ENCODE measurements at regions not wholly inside any gene's neighbourhood (a gene's known extent, or its start where the extent isn't known, plus 50 kb on each side); places are given as distances from the start of the nearest gene placed in this dataset.
"Not testable (repeated sequence)": the region's sequence is repeated elsewhere in the genome, so short reads cannot be mapped to it uniquely, and the experiment has no call there.

DNA sequence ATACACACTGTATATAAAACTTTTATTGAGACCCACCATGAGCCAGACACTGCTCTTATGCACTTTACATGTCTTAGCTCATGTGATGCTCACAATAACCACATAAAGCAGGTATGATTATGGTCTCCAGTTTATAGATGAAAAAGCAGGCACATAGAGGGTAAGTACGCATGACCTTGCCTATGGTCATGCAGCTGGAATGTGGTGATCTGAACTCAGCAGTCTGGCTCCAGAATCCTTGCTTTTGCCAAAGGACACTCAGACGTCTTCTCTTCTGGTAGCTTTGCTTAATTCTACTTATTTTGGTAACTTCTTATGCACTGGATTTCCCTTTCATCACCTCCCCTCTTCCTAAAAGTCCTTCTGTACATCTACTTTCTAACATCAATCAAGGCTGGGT lies 103.3 kb upstream of the CRY1 start:
- no peaks in the 10 kb centered on the region for H3K36me3 ChIP-seq (ENCODE audit: insufficient read depth)
- 48% methylated on average over 2 of the region's 2 CpGs for whole genome bisulfite sequencing
- H3K4me1 ChIP-seq (ENCODE audit: insufficient read depth): no peaks in the 10 kb centered on the region
- no peak overlapping the region for H3K4me3 ChIP-seq (ENCODE audit: low read depth, low read length)
- no peak overlapping the region for H3K27ac ChIP-seq (ENCODE audit: low read depth)
- no peak for DNase-seq (ENCODE audit: extremely low spot score)

GRCh38 chr12:107200394-107200793 lies 107.0 kb upstream of the CRY1 start:
- H3K27ac ChIP-seq (ENCODE audit: low read depth): no peak overlapping the region
- DNase-seq (ENCODE audit: extremely low spot score): no peak
- WGBS: 36% methylated on average over 1 of the region's 1 CpG

DNA sequence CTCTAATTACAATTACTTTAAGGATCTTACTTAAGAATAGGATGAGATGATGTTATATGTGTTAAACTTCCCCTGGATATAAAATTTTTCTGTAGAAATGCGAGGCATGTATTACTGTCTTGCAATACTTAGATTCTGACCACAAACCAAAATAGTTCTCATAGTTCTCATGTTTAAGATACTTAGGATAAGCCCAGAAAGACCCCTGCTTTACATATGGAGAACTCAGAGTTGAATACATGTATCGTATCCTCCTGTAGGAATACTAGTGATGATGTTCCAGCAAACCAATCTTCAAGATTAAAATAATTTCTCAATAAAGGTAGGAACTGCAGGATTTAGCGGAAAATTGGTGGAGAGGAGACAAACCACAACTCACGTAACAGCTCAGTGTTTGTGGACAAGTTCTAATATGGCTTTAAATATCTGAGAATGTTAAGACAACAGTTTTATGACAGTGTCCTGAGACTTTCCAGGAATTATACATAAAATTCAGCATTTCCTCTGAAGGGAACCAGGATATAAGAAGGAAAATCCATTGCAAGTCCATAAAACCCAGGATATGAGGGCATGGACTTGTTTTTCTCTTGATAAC lies 114.7 kb upstream of the CRY1 start:
- no peak overlapping the region for H3K27ac ChIP-seq (ENCODE audit: low read depth)
- no peaks in the 10 kb centered on the region for H3K36me3 ChIP-seq (ENCODE audit: insufficient read depth)
- H3K4me3 ChIP-seq (ENCODE audit: low read depth, low read length): no peak overlapping the region
- H3K4me1 ChIP-seq (ENCODE audit: insufficient read depth): no peaks in the 10 kb centered on the region
- 43% methylated on average over 4 of the region's 4 CpGs for WGBS
- DNase-seq (ENCODE audit: extremely low spot score): no peak

More at GRCh38 chr12:107200394-107200793, 107.0 kb upstream of the CRY1 start:
- no peak overlapping the region for H3K4me3 ChIP-seq (ENCODE audit: low read depth, low read length)
- no peaks in the 10 kb centered on the region for H3K36me3 ChIP-seq (ENCODE audit: insufficient read depth)
- no peaks in the 10 kb centered on the region for H3K4me1 ChIP-seq (ENCODE audit: insufficient read depth)

- 88% methylated on average over 7 of the region's 7 CpGs for WGBS
- not testable (repeated sequence) for H3K4me3 ChIP-seq (ENCODE audit: low read depth, low read length); H3K4me1 ChIP-seq (ENCODE audit: insufficient read depth); H3K36me3 ChIP-seq (ENCODE audit: insufficient read depth); DNase-seq (ENCODE audit: extremely low spot score); H3K27ac ChIP-seq (ENCODE audit: low read depth)
Observed at GRCh38 chr12:107209700-107210099, 116.4 kb upstream of the CRY1 start.

GRCh38 chr12:107214373-107214773 lies 121.0 kb upstream of the CRY1 start:
- not testable (repeated sequence) for H3K27ac ChIP-seq (ENCODE audit: low read depth); H3K36me3 ChIP-seq (ENCODE audit: insufficient read depth); H3K4me1 ChIP-seq (ENCODE audit: insufficient read depth); DNase-seq (ENCODE audit: extremely low spot score); H3K4me3 ChIP-seq (ENCODE audit: low read depth, low read length)
- 45% methylated on average over 3 of the region's 3 CpGs for WGBS

DNA sequence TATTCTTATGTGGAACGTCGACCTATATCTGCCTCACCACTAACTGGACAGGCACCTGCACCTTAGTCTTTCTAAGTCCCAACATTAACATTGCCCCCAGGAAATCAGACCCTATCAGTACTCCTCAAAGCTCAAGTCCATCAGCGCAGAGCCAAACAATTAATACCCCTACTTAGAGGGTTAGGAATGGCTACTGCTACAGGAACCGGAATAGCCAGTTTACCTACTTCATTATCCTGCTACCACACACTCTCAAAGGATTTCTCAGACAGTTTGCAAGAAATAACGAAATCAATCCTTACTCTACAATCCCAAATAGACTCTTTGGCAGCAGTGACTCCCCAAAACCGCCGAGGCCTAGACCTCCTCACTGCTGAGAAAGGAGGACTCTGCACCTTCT lies 123.1 kb upstream of the CRY1 start:
- not testable (repeated sequence) for DNase-seq (ENCODE audit: extremely low spot score)
- WGBS: 84% methylated on average over 7 of the region's 7 CpGs

DNA sequence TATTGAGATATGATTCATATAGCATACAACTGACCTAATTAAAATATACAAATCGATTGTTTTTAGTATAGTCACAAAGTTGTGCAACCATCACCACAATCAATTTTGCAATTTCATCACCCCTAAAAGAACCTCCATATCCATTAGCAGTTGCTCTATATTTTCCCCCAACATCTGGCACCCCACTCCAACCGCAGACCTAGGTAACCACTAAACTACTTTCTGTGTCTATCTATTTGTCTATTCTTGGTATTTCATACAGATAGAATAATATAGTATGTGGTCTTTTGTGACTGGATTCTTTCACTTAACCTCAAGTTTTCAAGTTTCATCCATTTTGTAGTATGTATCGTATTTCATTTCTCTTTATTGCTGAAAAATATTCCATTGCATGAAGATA lies 126.0 kb upstream of the CRY1 start:
- no peaks in the 10 kb centered on the region for H3K36me3 ChIP-seq (ENCODE audit: insufficient read depth)
- no peak for DNase-seq (ENCODE audit: extremely low spot score)

More for the DNA sequence above, 123.1 kb upstream of the CRY1 start:
- H3K4me1 ChIP-seq (ENCODE audit: insufficient read depth); H3K27ac ChIP-seq (ENCODE audit: low read depth); H3K4me3 ChIP-seq (ENCODE audit: low read depth, low read length); H3K36me3 ChIP-seq (ENCODE audit: insufficient read depth): not testable (repeated sequence)

GRCh38 chr12:107221913-107222312 lies 128.6 kb upstream of the CRY1 start:
- Histone ChIP-seq H3K4me1 (ENCODE audit: insufficient read depth) (no peaks in the 10 kb centered on the region), H3K4me3 (ENCODE audit: low read depth, low read length) (no peak overlapping the region), H3K36me3 (ENCODE audit: insufficient read depth) (no peaks in the 10 kb centered on the region), H3K27ac (ENCODE audit: low read depth) (no peak overlapping the region)
- no peak for DNase-seq (ENCODE audit: extremely low spot score)

More for the DNA sequence above, 126.0 kb upstream of the CRY1 start:
- Histone ChIP-seq H3K4me3 (ENCODE audit: low read depth, low read length) (no peak overlapping the region), H3K27ac (ENCODE audit: low read depth) (no peak overlapping the region), H3K4me1 (ENCODE audit: insufficient read depth) (no peaks in the 10 kb centered on the region)
- 89% methylated on average over 3 of the region's 3 CpGs for WGBS

GRCh38 chr12:107223821-107224220 lies 130.5 kb upstream of the CRY1 start:
- 49% methylated on average over 5 of the region's 5 CpGs for WGBS

DNA sequence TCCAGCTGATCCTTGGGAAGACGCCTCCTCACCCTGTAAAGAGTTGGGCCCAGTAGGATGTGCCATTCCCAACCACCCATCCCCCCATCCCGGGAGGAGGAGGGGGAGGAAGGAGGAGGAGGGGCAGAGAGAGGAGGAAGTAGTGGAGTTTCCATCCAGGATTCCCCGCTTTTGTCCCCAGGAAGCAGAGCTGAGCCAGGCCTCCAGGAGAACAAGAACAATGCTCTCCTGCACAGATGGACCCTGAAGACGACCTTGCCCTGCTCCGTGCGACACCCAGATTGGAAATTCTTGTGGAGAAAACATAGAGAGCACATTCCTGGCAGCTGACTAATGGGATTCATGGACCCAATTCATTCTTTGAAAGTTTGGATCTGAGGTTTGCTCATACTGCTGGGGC lies 132.3 kb upstream of the CRY1 start:
- 50% methylated on average over 6 of the region's 6 CpGs for WGBS
- Histone ChIP-seq H3K4me1 (ENCODE audit: insufficient read depth) (no peaks in the 10 kb centered on the region), H3K4me3 (ENCODE audit: low read depth, low read length) (no peak overlapping the region), H3K27ac (ENCODE audit: low read depth) (no peak overlapping the region), H3K36me3 (ENCODE audit: insufficient read depth) (no peaks in the 10 kb centered on the region)
- no peak for DNase-seq (ENCODE audit: extremely low spot score)

More at GRCh38 chr12:107223821-107224220, 130.5 kb upstream of the CRY1 start:
- Histone ChIP-seq H3K36me3 (ENCODE audit: insufficient read depth) (no peaks in the 10 kb centered on the region), H3K4me1 (ENCODE audit: insufficient read depth) (no peaks in the 10 kb centered on the region), H3K4me3 (ENCODE audit: low read depth, low read length) (no peak overlapping the region), H3K27ac (ENCODE audit: low read depth) (no peak overlapping the region)
- no peak for DNase-seq (ENCODE audit: extremely low spot score)

- no peak for DNase-seq (ENCODE audit: extremely low spot score)
- Histone ChIP-seq H3K4me1 (ENCODE audit: insufficient read depth) (no peaks in the 10 kb centered on the region), H3K36me3 (ENCODE audit: insufficient read depth) (no peaks in the 10 kb centered on the region), H3K27ac (ENCODE audit: low read depth) (no peak overlapping the region), H3K4me3 (ENCODE audit: low read depth, low read length) (no peak overlapping the region)
- WGBS: 48% methylated on average over 2 of the region's 2 CpGs
Observed at GRCh38 chr12:107226126-107226525, 132.8 kb upstream of the CRY1 start.

DNA sequence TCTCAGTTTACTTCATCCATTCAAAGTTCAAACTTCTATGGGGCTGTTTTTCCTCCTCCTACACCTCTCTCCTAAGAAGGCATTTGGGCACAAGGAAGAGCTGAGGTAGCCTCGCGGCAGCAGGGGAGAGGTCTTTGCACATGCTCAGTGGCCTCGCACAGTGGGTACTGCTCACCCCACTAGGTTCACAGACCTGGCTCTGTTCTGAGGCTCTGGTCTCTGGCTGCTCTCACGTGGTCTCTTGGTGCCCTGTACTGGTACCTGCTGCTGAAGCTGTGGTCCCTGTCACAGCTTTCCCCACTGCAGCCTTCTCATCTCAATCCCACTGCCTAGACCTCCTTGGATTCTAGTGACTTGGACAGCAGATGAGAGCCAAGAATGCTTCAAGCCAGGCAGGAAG lies 134.7 kb upstream of the CRY1 start:
- 55% methylated on average over 4 of the region's 4 CpGs for WGBS
- no peaks in the 10 kb centered on the region for H3K36me3 ChIP-seq (ENCODE audit: insufficient read depth)
- no peak overlapping the region for H3K4me3 ChIP-seq (ENCODE audit: low read depth, low read length)
- no peaks in the 10 kb centered on the region for H3K4me1 ChIP-seq (ENCODE audit: insufficient read depth)
- no peak for DNase-seq (ENCODE audit: extremely low spot score)
- H3K27ac ChIP-seq (ENCODE audit: low read depth): no peak overlapping the region

DNA sequence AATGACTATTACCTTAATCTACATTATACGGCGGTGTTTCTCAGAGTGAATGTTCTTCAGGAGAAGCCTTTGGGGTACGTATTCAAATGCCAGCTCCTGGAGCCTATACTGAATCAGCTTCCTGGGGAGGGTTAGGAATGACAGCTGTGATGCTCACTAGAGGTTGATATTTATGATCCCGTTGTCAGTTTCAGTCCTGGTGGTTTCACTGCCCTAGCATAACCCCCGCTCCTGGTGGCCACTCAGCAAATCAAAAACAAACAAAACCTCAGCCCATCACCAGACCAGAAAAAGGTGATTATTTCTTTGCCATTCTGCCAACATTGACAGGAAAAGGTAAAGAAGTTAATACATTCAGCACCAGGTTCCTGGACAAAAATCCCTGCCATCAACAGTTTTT lies 136.5 kb upstream of the CRY1 start:
- H3K4me3 ChIP-seq (ENCODE audit: low read depth, low read length): no peak overlapping the region
- no peaks in the 10 kb centered on the region for H3K4me1 ChIP-seq (ENCODE audit: insufficient read depth)
- WGBS: 67% methylated on average over 5 of the region's 5 CpGs
- H3K36me3 ChIP-seq (ENCODE audit: insufficient read depth): no peaks in the 10 kb centered on the region
- no peak for DNase-seq (ENCODE audit: extremely low spot score)
- H3K27ac ChIP-seq (ENCODE audit: low read depth): no peak overlapping the region

- 90% methylated on average over 11 of the region's 11 CpGs for WGBS
- no peaks in the 10 kb centered on the region for H3K36me3 ChIP-seq (ENCODE audit: insufficient read depth)
- H3K27ac ChIP-seq (ENCODE audit: low read depth): no peak overlapping the region
- DNase-seq (ENCODE audit: extremely low spot score): no peak
- H3K4me3 ChIP-seq (ENCODE audit: low read depth, low read length): no peak overlapping the region
- no peaks in the 10 kb centered on the region for H3K4me1 ChIP-seq (ENCODE audit: insufficient read depth)
Observed at GRCh38 chr12:107231303-107231702, 138.0 kb upstream of the CRY1 start.

DNA sequence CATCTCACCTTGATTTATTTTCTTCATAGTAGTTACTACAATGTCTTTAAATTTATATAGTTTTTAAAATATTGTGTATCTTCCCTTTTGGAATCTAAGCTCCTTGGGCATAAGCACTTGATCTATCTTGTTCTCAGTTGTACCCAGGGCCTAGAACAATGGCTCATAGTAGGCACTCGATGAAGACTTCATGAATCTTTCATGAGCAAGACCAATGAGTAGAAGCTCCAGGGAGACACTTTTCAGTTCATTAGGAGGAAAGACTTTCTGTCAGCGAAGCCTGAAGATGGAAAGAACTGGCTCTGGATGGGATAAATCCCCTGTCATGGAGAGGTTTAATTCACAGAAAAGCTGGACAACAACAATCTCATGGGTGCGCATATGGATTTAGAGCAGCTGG lies 140.2 kb upstream of the CRY1 start:
- DNase-seq (ENCODE audit: extremely low spot score): no peak
- 83% methylated on average over 3 of the region's 3 CpGs for WGBS
- Histone ChIP-seq H3K36me3 (ENCODE audit: insufficient read depth) (no peaks in the 10 kb centered on the region), H3K4me3 (ENCODE audit: low read depth, low read length) (no peak overlapping the region), H3K27ac (ENCODE audit: low read depth) (no peak overlapping the region), H3K4me1 (ENCODE audit: insufficient read depth) (no peaks in the 10 kb centered on the region)

Measured in urinary bladder (tissue), 3 donors.